IPS-NIHi7 (cell line): ENCODE measurements at regions not wholly inside any gene's neighbourhood (a gene's known extent, or its start where the extent isn't known, plus 50 kb on each side); places are given as distances from the start of the nearest gene placed in this dataset.
"Not testable (repeated sequence)": the region's sequence is repeated elsewhere in the genome, so short reads cannot be mapped to it uniquely, and the experiment has no call there.

Experiments
- DNase-seq: peaks from one replicate; pipeline ENCODE4 v3.0.0; 2012; ENCODE audit warnings: mixed read lengths; ENCODE audit errors: extremely low spot score

GRCh38 chr4:163693211-163693610, 198.7 kb downstream of the TMA16 start:
- no peak for DNase-seq

GRCh38 chr4:163693776-163694175, 199.3 kb downstream of the TMA16 start:
- DNase-seq: no peak

- DNase-seq: no peak
Observed at GRCh38 chr4:163694385-163694784, 199.9 kb downstream of the TMA16 start.

- no peak for DNase-seq
Observed at GRCh38 chr4:163697121-163697520, 202.6 kb downstream of the TMA16 start.

- not testable (repeated sequence) for DNase-seq
Observed at GRCh38 chr4:163700383-163700782, 205.9 kb downstream of the TMA16 start.

GRCh38 chr4:163701916-163702315, 207.4 kb downstream of the TMA16 start:
- DNase-seq: no peak

GRCh38 chr4:163702736-163703135, 208.2 kb downstream of the TMA16 start:
- no peak for DNase-seq

GRCh38 chr4:163703251-163703650, 208.8 kb downstream of the TMA16 start:
- no peak for DNase-seq

GRCh38 chr4:163707873-163708272, 213.4 kb downstream of the TMA16 start:
- no peak for DNase-seq

GRCh38 chr4:163709601-163710000, 215.1 kb downstream of the TMA16 start:
- DNase-seq: no peak

GRCh38 chr4:163710158-163710557, 215.7 kb downstream of the TMA16 start:
- DNase-seq: no peak

- DNase-seq: not testable (repeated sequence)
Observed at GRCh38 chr4:163724495-163724894, 230.0 kb downstream of the TMA16 start.

- no peak for DNase-seq
Observed at GRCh38 chr4:163726641-163727040, 232.2 kb downstream of the TMA16 start.

GRCh38 chr4:163731071-163731470, 236.6 kb downstream of the TMA16 start:
- DNase-seq: no peak

- no peak for DNase-seq
Observed at GRCh38 chr4:163732473-163732872, 238.0 kb downstream of the TMA16 start.

GRCh38 chr4:163736876-163737275, 242.4 kb downstream of the TMA16 start:
- no peak for DNase-seq

- DNase-seq: not testable (repeated sequence)
Observed at GRCh38 chr4:163737846-163738245, 243.4 kb downstream of the TMA16 start.

GRCh38 chr4:163738521-163738920, 244.0 kb downstream of the TMA16 start:
- DNase-seq: no peak

GRCh38 chr4:163744861-163745260, 250.4 kb downstream of the TMA16 start:
- DNase-seq: no peak

GRCh38 chr4:163747293-163747692, 252.8 kb downstream of the TMA16 start:
- no peak for DNase-seq

GRCh38 chr4:163747886-163748285, 253.4 kb downstream of the TMA16 start:
- no peak for DNase-seq

- DNase-seq: no peak
Observed at GRCh38 chr4:163748449-163748848, 254.0 kb downstream of the TMA16 start.

- DNase-seq: peak; percentile 9
Observed at GRCh38 chr4:163755013-163755412, 260.5 kb downstream of the TMA16 start.

- no peak for DNase-seq
Observed at GRCh38 chr4:163757219-163757618, 262.7 kb downstream of the TMA16 start.

- DNase-seq: no peak
Observed at GRCh38 chr4:163758032-163758431, 263.5 kb downstream of the TMA16 start.
